HG02884 (cell line): ENCODE measurements at regions not wholly inside any gene's neighbourhood (a gene's known extent, or its start where the extent isn't known, plus 50 kb on each side); places are given as distances from the start of the nearest gene placed in this dataset.

Experiments used
- ATAC-seq: cut with Tn5 transposase; IDR thresholded peaks from one replicate; pipeline ENCODE4 v1.9.1; 2021; ENCODE audit warnings: mild to moderate bottlenecking, moderate library complexity; ENCODE audit not compliant: unreplicated experiment

GRCh38 chr6:1042583-1043457 lies 269.1 kb upstream of the FOXQ1 start:
- no peak for ATAC-seq

GRCh38 chr6:1040393-1040792 lies 271.5 kb upstream of the FOXQ1 start:
- ATAC-seq: no peak

GRCh38 chr6:1039746-1040145 lies 272.2 kb upstream of the FOXQ1 start:
- ATAC-seq: no peak

DNA sequence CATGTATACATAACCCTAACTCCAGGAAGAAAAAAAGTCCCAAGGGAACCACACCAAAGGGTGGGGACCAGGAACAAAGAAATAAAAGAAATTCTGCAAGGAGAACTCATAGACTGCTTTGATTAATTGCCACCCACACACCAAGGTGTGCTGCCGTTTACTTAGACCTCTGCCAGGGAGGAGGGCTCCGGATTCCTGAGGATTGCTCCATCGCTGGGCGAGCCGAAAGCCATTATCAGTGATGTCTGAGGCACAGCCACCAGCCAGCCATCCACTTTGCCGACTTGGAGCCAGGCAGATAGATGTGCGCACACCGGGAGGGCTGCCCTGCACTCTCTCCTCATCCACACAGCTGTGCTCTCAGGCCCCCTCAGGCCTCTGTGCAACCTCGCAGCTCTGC lies 272.7 kb upstream of the FOXQ1 start:
- no peak for ATAC-seq

GRCh38 chr6:1037430-1038202 lies 274.3 kb upstream of the FOXQ1 start:
- no peak for ATAC-seq

DNA sequence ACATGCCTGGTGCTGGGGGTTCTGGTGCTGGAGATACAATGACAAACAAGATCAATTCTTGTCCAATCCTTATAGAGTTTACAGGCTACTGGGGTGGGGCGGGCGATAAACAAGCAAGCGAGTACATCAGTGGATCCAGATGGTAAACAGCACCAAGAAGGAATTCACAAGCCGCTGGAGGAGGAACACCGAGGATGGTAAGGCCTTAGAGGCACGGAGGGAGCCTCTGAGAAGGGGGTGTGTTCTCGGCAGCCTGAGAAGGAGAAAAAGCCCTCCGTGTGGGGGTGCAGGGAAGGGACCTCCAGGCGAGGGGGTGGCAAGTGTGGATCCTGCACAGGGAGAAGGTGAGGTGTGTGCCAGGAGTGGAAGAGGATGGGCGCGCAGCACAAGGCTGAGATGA lies 276.5 kb upstream of the FOXQ1 start:
- no peak for ATAC-seq

DNA sequence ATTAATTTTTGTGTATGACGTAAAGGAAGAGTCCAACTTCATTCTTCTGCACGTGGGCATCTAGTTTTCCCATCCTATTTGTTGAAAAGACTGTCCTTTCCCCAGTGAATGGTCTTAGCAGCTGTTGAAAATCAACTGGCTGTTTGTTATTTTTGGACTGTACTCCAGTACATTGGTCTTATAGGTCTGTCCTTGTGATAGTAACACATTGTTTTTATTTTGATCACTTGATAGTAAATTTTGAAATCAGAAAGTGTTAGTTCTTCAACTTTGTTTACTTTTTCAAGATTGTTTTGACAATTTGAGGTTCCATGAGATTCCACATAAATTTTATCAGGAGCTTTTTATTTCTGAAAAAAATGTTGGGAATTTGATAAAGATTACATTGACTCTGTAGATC lies 280.2 kb upstream of the FOXQ1 start:
- ATAC-seq: no peak

- no peak for ATAC-seq
Measured at GRCh38 chr6:1029141-1029540, 282.8 kb upstream of the FOXQ1 start.

GRCh38 chr6:1028723-1029122 lies 283.2 kb upstream of the FOXQ1 start:
- no peak for ATAC-seq

- ATAC-seq: no peak
Measured at GRCh38 chr6:1027795-1028569, 283.9 kb upstream of the FOXQ1 start.

DNA sequence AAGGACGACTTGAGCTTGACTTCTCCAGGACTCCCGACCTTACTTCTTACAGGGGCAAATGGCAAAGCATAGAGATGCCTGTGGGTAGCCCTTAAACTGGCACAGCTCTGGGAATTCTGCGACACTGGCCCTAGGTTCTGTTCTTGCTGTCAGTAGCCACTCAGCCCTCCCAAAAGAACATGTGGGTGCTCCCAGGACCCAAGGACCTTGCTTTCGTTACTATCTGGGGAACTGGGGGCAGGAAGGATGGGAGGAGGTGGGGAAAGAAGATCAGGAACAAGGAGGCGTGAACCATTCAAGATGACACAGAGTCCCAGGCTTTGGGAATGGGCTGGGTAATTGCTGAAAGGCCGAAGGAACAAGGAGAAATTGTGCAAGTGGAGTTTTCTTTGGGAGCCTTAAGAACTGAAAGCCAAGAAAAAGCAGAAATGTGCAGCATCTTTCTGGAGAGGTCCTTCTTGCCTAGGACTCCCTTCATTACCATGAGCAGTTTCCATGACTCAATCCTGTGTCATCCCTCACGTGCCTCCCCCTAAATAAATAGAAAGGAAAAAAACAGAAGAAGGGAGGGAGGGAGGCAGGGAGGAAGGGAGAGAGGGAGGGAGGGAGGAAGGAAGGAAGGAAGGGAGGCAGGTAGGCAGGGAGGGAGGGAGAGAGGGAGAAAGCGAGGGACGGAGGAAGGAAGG lies 284.6 kb upstream of the FOXQ1 start:
- ATAC-seq: no peak

GRCh38 chr6:1025821-1026220 lies 286.1 kb upstream of the FOXQ1 start:
- ATAC-seq: no peak

GRCh38 chr6:1024587-1024986 lies 287.3 kb upstream of the FOXQ1 start:
- ATAC-seq: no peak

DNA sequence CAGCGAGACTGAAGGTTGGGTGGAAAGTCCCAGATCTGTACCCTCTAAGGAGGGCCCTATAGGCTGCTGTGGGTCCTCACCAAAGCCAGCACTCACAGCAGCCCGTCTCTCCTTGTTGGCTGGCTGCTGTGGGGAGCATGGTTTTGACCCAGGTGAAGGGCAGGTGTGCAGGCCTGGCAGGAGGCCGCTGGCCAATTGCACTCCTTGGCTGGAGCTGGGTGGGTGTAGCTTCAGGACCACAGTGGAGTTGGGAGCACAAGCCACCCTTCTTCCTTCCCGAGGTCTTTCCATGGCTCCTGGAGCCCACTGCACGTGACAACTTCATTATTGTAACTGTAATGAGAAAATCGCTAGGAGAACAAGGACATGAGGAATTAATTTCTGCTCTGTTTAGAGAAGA lies 287.7 kb upstream of the FOXQ1 start:
- no peak for ATAC-seq

GRCh38 chr6:1023229-1023628 lies 288.7 kb upstream of the FOXQ1 start:
- no peak for ATAC-seq

DNA sequence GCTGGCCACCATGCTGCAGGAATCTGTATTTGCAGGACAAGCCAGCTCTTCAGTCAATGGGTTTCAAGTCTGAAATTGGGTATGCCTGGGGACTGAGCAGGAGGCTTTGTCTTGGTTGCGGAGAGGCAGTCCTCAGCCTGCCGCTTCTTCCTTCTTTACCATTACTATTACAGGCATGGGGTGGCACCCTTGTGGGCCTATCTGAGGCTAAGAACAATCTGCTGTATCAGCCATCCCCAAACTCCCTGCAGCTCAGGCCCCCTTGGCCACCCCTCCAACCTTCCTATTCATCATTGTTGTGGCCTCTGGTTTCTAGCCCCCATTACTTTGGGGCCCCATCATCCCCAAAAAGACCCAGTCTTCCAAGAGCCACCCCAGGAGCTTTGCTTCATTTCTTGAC lies 289.2 kb upstream of the FOXQ1 start:
- ATAC-seq: no peak

GRCh38 chr6:1020837-1021236 lies 291.1 kb upstream of the FOXQ1 start:
- no peak for ATAC-seq

DNA sequence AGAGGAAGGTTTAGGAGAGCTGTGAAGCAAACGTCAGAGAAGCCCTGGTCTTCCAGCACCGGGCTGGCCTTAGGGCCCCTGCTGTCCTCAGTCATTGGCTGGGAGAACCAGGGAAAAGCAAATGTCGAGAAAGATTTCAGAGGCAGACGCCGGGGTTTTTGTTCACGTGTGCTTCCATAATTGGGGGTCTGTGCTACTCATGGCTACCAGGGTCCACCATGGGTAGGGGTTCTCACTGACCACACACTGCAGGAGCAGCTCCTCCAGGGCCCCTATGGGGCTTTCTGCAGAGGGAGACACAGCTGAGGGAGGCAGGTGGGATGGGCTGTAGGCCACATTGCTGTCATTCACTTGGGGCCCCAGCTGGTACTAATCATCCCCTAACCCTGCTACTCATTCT lies 291.8 kb upstream of the FOXQ1 start:
- ATAC-seq: no peak

DNA sequence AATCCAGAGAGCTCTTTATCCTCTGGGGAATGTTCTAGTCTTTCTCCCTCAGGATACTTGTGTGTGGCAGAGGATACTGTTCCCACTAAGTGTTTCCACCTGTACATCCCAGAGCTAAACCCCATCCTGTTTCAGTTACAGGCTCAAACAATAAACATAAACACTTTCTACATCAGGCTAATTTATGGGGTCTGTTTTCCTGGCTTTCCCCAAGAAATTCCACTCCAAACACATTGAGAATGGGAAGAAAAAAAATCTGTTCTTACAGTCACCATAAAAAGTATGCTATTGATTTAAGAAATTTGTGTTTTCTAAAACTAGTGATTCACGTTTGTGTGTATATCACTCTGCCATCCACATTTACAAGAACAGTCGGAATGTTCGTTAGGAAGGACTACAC lies 293.9 kb upstream of the FOXQ1 start:
- no peak for ATAC-seq

GRCh38 chr6:1016329-1017302 lies 295.3 kb upstream of the FOXQ1 start:
- ATAC-seq: no peak
